ENCODE measurements at regions not wholly inside any gene's neighbourhood (a gene's known extent, or its start where the extent isn't known, plus 50 kb on each side); places are given as distances from the start of the nearest gene placed in this dataset.
"Not testable (repeated sequence)": the region's sequence is repeated elsewhere in the genome, so short reads cannot be mapped to it uniquely, and the experiment has no call there.

- not testable (repeated sequence) for DNase-seq (ENCODE audit: low read depth)
Observed at GRCh38 chr10:47166808-47167581, 133.0 kb upstream of the GDF10 start.

GRCh38 chr10:47167591-47167990, 132.4 kb upstream of the GDF10 start:
- no peak for DNase-seq (ENCODE audit: low read depth)

- no peak for DNase-seq (ENCODE audit: low read depth)
Observed at GRCh38 chr10:47169581-47169980, 130.4 kb upstream of the GDF10 start.

GRCh38 chr10:47173929-47174442, 126.0 kb upstream of the GDF10 start:
- no peak for DNase-seq (ENCODE audit: low read depth)

GRCh38 chr10:47175181-47176123, 124.5 kb upstream of the GDF10 start:
- no peak for DNase-seq (ENCODE audit: low read depth)

- no peak for DNase-seq (ENCODE audit: low read depth)
Observed at GRCh38 chr10:47176206-47176902, 123.6 kb upstream of the GDF10 start.

GRCh38 chr10:47176903-47177868, 122.8 kb upstream of the GDF10 start:
- DNase-seq (ENCODE audit: low read depth) = no peak

- no peak for DNase-seq (ENCODE audit: low read depth)
Observed at GRCh38 chr10:47178537-47179290, 121.3 kb upstream of the GDF10 start.

- no peak for DNase-seq (ENCODE audit: low read depth)
Observed at GRCh38 chr10:47179291-47179647, 120.7 kb upstream of the GDF10 start.

GRCh38 chr10:47181052-47181849, 118.7 kb upstream of the GDF10 start:
- no peak for DNase-seq (ENCODE audit: low read depth)

GRCh38 chr10:47182934-47183703, 116.9 kb upstream of the GDF10 start:
- no peak for DNase-seq (ENCODE audit: low read depth)

GRCh38 chr10:47183704-47184041, 116.3 kb upstream of the GDF10 start:
- no peak for DNase-seq (ENCODE audit: low read depth)

GRCh38 chr10:47184273-47184672, 115.7 kb upstream of the GDF10 start:
- DNase-seq (ENCODE audit: low read depth) = no peak

- no peak for DNase-seq (ENCODE audit: low read depth)
Observed at GRCh38 chr10:47184724-47185330, 115.2 kb upstream of the GDF10 start.

- DNase-seq (ENCODE audit: low read depth) = no peak
Observed at GRCh38 chr10:47186941-47187340, 113.1 kb upstream of the GDF10 start.

- DNase-seq (ENCODE audit: low read depth) = no peak
Observed at GRCh38 chr10:47187592-47187991, 112.4 kb upstream of the GDF10 start.

- DNase-seq (ENCODE audit: low read depth) = no peak
Observed at GRCh38 chr10:47188156-47188555, 111.8 kb upstream of the GDF10 start.

GRCh38 chr10:47189802-47190201, 110.2 kb upstream of the GDF10 start:
- DNase-seq (ENCODE audit: low read depth) = no peak
